Neural progenitor cell (in vitro differentiated cells): ENCODE measurements at regions not wholly inside any gene's neighbourhood (a gene's known extent, or its start where the extent isn't known, plus 50 kb on each side); places are given as distances from the start of the nearest gene placed in this dataset.

ENCODE experiments used
- DNase-seq: peaks from one replicate; pipeline ENCODE4 v3.0.0-alpha.2; 2016; ENCODE audit warnings: low spot score
- H2AFZ ChIP-seq: fragments of 200-600 bp; sonication (generic); replicated peaks from 2 replicates; pipeline ENCODE4 v1.6.1; 2016; ENCODE audit warnings: antibody characterized with exemption
- H3F3A ChIP-seq: fragments of 200-600 bp; sonication (generic); 2 replicates; pipeline ENCODE4 v1.6.1; 2016; ENCODE audit warnings: antibody characterized with exemption, low read depth
- H3K27ac ChIP-seq: fragments of 200-600 bp; sonication (generic); 2 replicates; pipeline ENCODE4 v1.5.1; 2016; ENCODE audit warnings: mild to moderate bottlenecking
- H3K27me3 ChIP-seq: fragments of 200-600 bp; sonication (generic); 2 replicates; pipeline ENCODE4 v1.6.1; 2016; ENCODE audit warnings: mild to moderate bottlenecking, moderate library complexity
- H3K36me3 ChIP-seq: fragments of 200-600 bp; sonication (generic); 2 replicates; pipeline ENCODE4 v1.5.1; 2016
- H3K4me1 ChIP-seq: fragments of 200-600 bp; sonication (generic); 2 replicates; pipeline ENCODE4 v1.6.1; 2016; ENCODE audit warnings: mixed run types
- H3K4me2 ChIP-seq: fragments of 200-600 bp; sonication (generic); 2 replicates; pipeline ENCODE4 v1.6.1; 2016
- H3K4me3 ChIP-seq: fragments of 200-600 bp; sonication (generic); 2 replicates; pipeline ENCODE4 v1.5.1; 2016
- H3K79me2 ChIP-seq: fragments of 200-600 bp; sonication (generic); 2 replicates; pipeline ENCODE4 v1.6.1; 2016; ENCODE audit warnings: low read depth
- H3K9ac ChIP-seq: fragments of 200-600 bp; sonication (generic); 2 replicates; pipeline ENCODE4 v1.6.1; 2016
- H3K9me3 ChIP-seq: fragments of 200-600 bp; sonication (generic); 2 replicates; pipeline ENCODE4 v1.5.1; 2016; ENCODE audit warnings: low read depth
- H4K20me1 ChIP-seq: fragments of 200-600 bp; sonication (generic); 2 replicates; pipeline ENCODE4 v1.6.1; 2016; ENCODE audit warnings: low read depth
- H3K27ac Mint-ChIP-seq: 3 replicates; pipeline ENCODE4 v1.8.0; 2021; ENCODE audit warnings: mixed read lengths
- H3K27me3 Mint-ChIP-seq: 2 replicates; pipeline ENCODE4 v1.8.0; 2022; ENCODE audit warnings: low read depth, mild to moderate bottlenecking, inconsistent platforms, moderate library complexity, mixed read lengths; ENCODE audit not compliant: insufficient read depth
- H3K36me3 Mint-ChIP-seq: 3 replicates; pipeline ENCODE4 v1.8.0; 2021; ENCODE audit warnings: mixed read lengths
- H3K4me1 Mint-ChIP-seq: 3 replicates; pipeline ENCODE4 v1.8.0; 2021; ENCODE audit warnings: mixed read lengths
- H3K4me3 Mint-ChIP-seq: 3 replicates; pipeline ENCODE4 v1.8.0; 2021; ENCODE audit warnings: mild to moderate bottlenecking, moderate library complexity, mixed read lengths
- H3K9me3 Mint-ChIP-seq: 3 replicates; pipeline ENCODE4 v1.8.0; 2020; ENCODE audit warnings: mixed read lengths
- EZH2 ChIP-seq: fragments of 200-600 bp; sonication (generic); IDR thresholded peaks from 2 replicates; pipeline ENCODE4 v1.6.1; 2017; ENCODE audit warnings: antibody characterized with exemption, mild to moderate bottlenecking, moderate library complexity
- EZH2phosphoT487 ChIP-seq: fragments of 200-600 bp; sonication (generic); IDR thresholded peaks from 2 replicates; pipeline ENCODE4 v1.6.1; 2017; ENCODE audit warnings: antibody characterized with exemption
- TF ChIP-seq, protein P1 (sequence below): fragments of 200-600 bp; sonication (generic); IDR thresholded peaks from 2 replicates; pipeline ENCODE4 v1.5.1; 2017; ENCODE audit warnings: antibody characterized with exemption, mild to moderate bottlenecking

DNA sequence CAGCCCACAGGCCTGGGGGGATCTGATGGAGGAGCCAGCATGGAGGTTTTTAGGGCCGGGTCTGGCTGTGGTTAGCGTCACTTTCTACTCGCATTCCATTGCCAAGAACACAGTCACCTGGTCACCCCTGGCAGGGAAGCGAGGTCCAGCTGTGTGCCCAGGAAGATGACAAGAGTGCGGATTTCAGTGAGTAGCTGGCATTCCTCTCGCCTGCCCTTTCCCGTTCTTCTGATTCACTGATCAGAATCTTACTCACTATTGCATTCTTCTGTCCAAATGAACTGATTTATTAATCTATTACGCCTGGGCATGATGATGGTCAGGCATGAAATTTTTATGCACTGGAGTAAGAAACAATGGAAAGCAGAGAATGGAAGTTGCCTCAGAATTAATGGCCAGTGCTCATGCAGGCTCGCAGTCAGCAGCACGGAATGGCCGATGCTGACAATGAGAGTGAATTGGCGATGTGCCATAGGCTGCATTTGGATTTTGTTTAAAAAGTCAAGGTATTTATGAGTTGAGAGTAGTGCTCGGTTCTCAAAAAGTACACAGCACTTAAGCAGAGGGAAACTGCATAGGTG lies 76.4 kb upstream of the MGAT5 start:
- Histone ChIP-seq H3K79me2 (no peaks in the 10 kb centered on the region), H3K4me2 (no peak overlapping the region)
- no peak for TF ChIP-seq EZH2phosphoT487

DNA sequence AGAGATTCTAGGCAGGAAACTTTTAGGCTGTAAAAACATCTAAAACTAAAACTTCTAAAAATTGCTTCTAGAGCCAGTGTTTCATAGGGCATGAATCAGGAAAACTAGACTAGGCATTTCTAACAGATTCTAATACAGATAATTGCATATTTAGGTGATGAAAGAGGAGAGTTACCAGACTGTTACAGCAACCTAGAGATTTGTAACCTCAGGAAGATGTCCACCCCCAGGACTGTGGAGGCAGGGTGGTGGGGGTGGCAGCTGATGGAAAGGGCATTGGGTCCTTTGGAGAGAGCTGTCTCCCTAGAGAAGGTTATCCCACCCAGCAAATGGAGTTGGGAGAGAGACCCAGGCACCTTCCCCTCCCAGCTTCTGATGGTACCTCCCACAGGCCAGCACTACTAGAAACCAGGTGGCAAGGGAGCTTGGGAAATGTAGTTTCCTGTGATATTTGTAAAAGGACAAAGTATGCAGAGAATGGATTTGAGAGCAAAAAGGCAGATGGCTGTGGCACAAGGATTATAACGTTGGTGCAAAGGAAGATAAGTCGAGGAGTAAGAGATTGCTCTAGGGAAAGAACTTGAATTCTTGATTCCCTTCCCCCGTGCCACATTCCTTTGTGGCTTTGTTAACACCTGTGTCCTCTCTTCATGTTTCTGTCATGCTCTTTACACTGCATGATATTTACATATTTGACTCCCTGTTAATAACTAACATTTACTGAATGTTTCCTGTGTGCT lies 75.6 kb upstream of the MGAT5 start:
- peaks cover 4% of the 10 kb centered on the region for H3K27me3 Mint-ChIP-seq
- Histone ChIP-seq H3K27ac (no peak overlapping the region), H3F3A (no peaks in the 10 kb centered on the region), H4K20me1 (no peaks in the 10 kb centered on the region), H3K36me3 (no peaks in the 10 kb centered on the region), H3K4me2 (no peak overlapping the region), H3K9me3 (no peaks in the 10 kb centered on the region), H2AFZ (no peak overlapping the region), H3K79me2 (no peaks in the 10 kb centered on the region), H3K9ac (no peak overlapping the region), H3K4me3 (no peak overlapping the region), H3K27me3 (no peaks in the 10 kb centered on the region), H3K4me1 (no peaks in the 10 kb centered on the region)
- DNase-seq, result no peak
- H3K4me3 Mint-ChIP-seq, result no peak overlapping the region
- peaks cover 6% of the 10 kb centered on the region for H3K36me3 Mint-ChIP-seq
- TF ChIP-seq, protein P1, sequence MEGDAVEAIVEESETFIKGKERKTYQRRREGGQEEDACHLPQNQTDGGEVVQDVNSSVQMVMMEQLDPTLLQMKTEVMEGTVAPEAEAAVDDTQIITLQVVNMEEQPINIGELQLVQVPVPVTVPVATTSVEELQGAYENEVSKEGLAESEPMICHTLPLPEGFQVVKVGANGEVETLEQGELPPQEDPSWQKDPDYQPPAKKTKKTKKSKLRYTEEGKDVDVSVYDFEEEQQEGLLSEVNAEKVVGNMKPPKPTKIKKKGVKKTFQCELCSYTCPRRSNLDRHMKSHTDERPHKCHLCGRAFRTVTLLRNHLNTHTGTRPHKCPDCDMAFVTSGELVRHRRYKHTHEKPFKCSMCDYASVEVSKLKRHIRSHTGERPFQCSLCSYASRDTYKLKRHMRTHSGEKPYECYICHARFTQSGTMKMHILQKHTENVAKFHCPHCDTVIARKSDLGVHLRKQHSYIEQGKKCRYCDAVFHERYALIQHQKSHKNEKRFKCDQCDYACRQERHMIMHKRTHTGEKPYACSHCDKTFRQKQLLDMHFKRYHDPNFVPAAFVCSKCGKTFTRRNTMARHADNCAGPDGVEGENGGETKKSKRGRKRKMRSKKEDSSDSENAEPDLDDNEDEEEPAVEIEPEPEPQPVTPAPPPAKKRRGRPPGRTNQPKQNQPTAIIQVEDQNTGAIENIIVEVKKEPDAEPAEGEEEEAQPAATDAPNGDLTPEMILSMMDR, result no peak
- TF ChIP-seq EZH2phosphoT487, result no peak
- no peak for TF ChIP-seq EZH2
- no peak overlapping the region for H3K27ac Mint-ChIP-seq
- no peaks in the 10 kb centered on the region for H3K9me3 Mint-ChIP-seq
- peaks cover 13% of the 10 kb centered on the region for H3K4me1 Mint-ChIP-seq

More for the DNA sequence above, 76.4 kb upstream of the MGAT5 start:
- no peak overlapping the region for H3K4me3 ChIP-seq
- no peak overlapping the region for H2AFZ ChIP-seq
- H3K27me3 ChIP-seq, result no peaks in the 10 kb centered on the region
- H3K27ac ChIP-seq, result no peak overlapping the region
- Mint-ChIP-seq H3K27ac (no peak overlapping the region), H3K4me1 (peaks cover 13% of the 10 kb centered on the region), H3K9me3 (no peaks in the 10 kb centered on the region), H3K27me3 (peaks cover 4% of the 10 kb centered on the region), H3K36me3 (peaks cover 5% of the 10 kb centered on the region), H3K4me3 (no peak overlapping the region)
- H3K36me3 ChIP-seq, result no peaks in the 10 kb centered on the region
- DNase-seq, result no peak
- H3K9ac ChIP-seq, result no peak overlapping the region
- H4K20me1 ChIP-seq, result no peaks in the 10 kb centered on the region
- H3K4me1 ChIP-seq, result no peaks in the 10 kb centered on the region
- no peaks in the 10 kb centered on the region for H3K9me3 ChIP-seq
- no peaks in the 10 kb centered on the region for H3F3A ChIP-seq

DNA sequence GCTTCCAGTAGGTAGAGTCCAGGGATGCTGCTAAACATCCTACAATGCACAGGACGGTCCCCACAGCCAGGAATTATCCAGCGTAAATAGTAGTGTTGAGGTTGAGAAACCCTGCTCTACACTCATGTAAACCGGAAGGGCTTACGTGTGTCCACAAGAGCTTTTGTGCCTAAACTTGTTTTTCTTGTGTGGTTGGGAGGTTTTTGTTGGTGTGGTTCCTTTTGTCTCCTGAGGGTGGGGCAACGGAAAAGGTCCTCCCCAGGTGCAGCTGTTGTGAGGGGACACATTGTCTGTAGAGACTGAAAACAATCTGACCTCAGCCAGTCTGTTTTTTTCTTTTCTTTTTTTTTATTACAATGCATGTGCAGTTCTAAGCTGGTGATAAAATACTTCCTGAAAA lies 72.7 kb upstream of the MGAT5 start:
- Histone ChIP-seq H3K79me2 (no peaks in the 10 kb centered on the region), H4K20me1 (no peaks in the 10 kb centered on the region), H3F3A (no peaks in the 10 kb centered on the region), H3K9me3 (no peaks in the 10 kb centered on the region), H2AFZ (no peak overlapping the region), H3K27ac (no peak overlapping the region), H3K27me3 (no peaks in the 10 kb centered on the region), H3K4me1 (no peaks in the 10 kb centered on the region), H3K36me3 (no peaks in the 10 kb centered on the region), H3K9ac (no peak overlapping the region), H3K4me3 (no peak overlapping the region), H3K4me2 (no peak overlapping the region)
- H3K27ac Mint-ChIP-seq, result no peak overlapping the region
- no peaks in the 10 kb centered on the region for H3K27me3 Mint-ChIP-seq
- no peak for DNase-seq
- no peak overlapping the region for H3K4me3 Mint-ChIP-seq
- TF ChIP-seq, protein P1, result no peak
- TF ChIP-seq EZH2, result no peak
- no peak for TF ChIP-seq EZH2phosphoT487
- H3K4me1 Mint-ChIP-seq, result peaks cover 10% of the 10 kb centered on the region
- no peaks in the 10 kb centered on the region for H3K9me3 Mint-ChIP-seq
- peaks cover 7% of the 10 kb centered on the region for H3K36me3 Mint-ChIP-seq

DNA sequence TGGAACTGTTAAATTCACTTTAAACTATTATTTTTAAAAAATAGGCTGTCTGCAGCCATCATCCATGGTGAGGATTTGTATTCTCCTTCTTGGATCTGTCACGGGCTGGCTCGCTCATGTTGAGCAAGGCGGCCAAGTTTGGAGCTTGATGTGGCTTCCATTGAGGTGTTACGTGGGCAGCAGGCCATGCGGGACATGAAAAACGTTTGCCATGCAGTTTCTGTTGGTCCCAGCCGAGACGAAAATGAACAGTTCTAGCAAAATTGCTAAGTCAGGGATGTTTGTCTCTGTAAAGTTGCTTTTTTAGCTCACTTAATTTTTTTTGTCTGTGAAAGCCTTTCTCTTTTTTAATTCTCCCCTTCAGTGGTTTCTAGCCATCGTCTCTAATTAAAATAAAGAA lies 70.2 kb upstream of the MGAT5 start:
- Histone ChIP-seq H3K27me3 (no peaks in the 10 kb centered on the region), H3K4me1 (no peaks in the 10 kb centered on the region), H3F3A (no peaks in the 10 kb centered on the region), H3K4me2 (no peak overlapping the region), H3K4me3 (no peak overlapping the region), H3K9ac (no peak overlapping the region), H3K36me3 (no peaks in the 10 kb centered on the region), H3K27ac (no peak overlapping the region), H4K20me1 (no peaks in the 10 kb centered on the region), H2AFZ (no peak overlapping the region), H3K9me3 (no peaks in the 10 kb centered on the region), H3K79me2 (no peaks in the 10 kb centered on the region)
- Mint-ChIP-seq H3K4me3 (no peak overlapping the region), H3K27me3 (peaks cover 2% of the 10 kb centered on the region), H3K27ac (no peak overlapping the region), H3K36me3 (peaks cover 10% of the 10 kb centered on the region), H3K9me3 (no peaks in the 10 kb centered on the region), H3K4me1 (no peaks in the 10 kb centered on the region)
- TF ChIP-seq EZH2phosphoT487, result no peak
- TF ChIP-seq, protein P1, result no peak
- TF ChIP-seq EZH2, result no peak
- no peak for DNase-seq
